ENCODE measurements at regions not wholly inside any gene's neighbourhood (a gene's known extent, or its start where the extent isn't known, plus 50 kb on each side); places are given as distances from the start of the nearest gene placed in this dataset.

- H4K20me1 ChIP-seq (ENCODE audit: insufficient read depth): no peaks in the 10 kb centered on the region
- H3K9ac ChIP-seq: no peak overlapping the region
- no peaks in the 10 kb centered on the region for H3K4me1 ChIP-seq (ENCODE audit: control insufficient read depth in 1 of 2, insufficient read depth in 2 of 2, low read depth in 1 of 2, low read length in 1 of 2)
- CTCF ChIA-PET: no interaction called here
- POLR2A ChIA-PET: no interaction called here
- no peaks in the 10 kb centered on the region for H3K9me2 ChIP-seq
- H3K4me2 ChIP-seq: no peak overlapping the region
- no peak overlapping the region for H3K4me3 ChIP-seq (ENCODE audit: low read depth in 2 of 2, low read length in 1 of 2)
- H3K27me3 ChIP-seq (ENCODE audit: insufficient read depth): no peaks in the 10 kb centered on the region
- no peak for TF ChIP-seq ELF1 (IDR thresholded peaks at IDR 0.05)
- no peak for TF ChIP-seq USF1 (IDR thresholded peaks at IDR 0.05; ENCODE audit: borderline replicate concordance, low read depth)
- no peak for TF ChIP-seq CTCF (IDR thresholded peaks at IDR 0.05)
- no peak for TF ChIP-seq TCF12 (IDR thresholded peaks at IDR 0.05)
- TF ChIP-seq SIN3A (IDR thresholded peaks at IDR 0.05; ENCODE audit: borderline replicate concordance, low read depth, low read length): no peak
- no peak for TF ChIP-seq EZH2phosphoT487 (IDR thresholded peaks at IDR 0.05; ENCODE audit: borderline replicate concordance, low read depth)
- no peak for TF ChIP-seq USF2 (IDR thresholded peaks at IDR 0.05; ENCODE audit: borderline replicate concordance, low read depth, low read length)
- TF ChIP-seq GATA2 (CRISPR knock-in tag; IDR thresholded peaks at IDR 0.05): no peak
- H3F3A ChIP-seq (replicated peaks; ENCODE audit: insufficient read depth): no peaks in the 10 kb centered on the region
- 92% methylated on average over 5 of the region's 5 CpGs for WGBS (ENCODE audit: low lambda C conversion rate)
- no peak overlapping the region for H3K27ac ChIP-seq (ENCODE audit: low read depth in 2 of 2, low read length in 1 of 2)
- H3K36me3 ChIP-seq (replicated peaks in 1 of 2; ENCODE audit: control insufficient read depth in 1 of 2, insufficient read depth in 2 of 2, low read length in 1 of 2): no peaks in the 10 kb centered on the region
- no peak for DNase-seq
- no peaks in the 10 kb centered on the region for H3K9me3 ChIP-seq
- H2AFZ ChIP-seq (ENCODE audit: low read depth): no peak overlapping the region
- H3K79me2 ChIP-seq (ENCODE audit: insufficient read depth): no peaks in the 10 kb centered on the region
Measured at GRCh38 chr14:31960039-31960438, 117.1 kb upstream of the ARHGAP5 start.

- no peaks in the 10 kb centered on the region for H3K27me3 ChIP-seq (ENCODE audit: insufficient read depth)
- no peak overlapping the region for H3K4me3 ChIP-seq (ENCODE audit: low read depth in 2 of 2, low read length in 1 of 2)
- no peaks in the 10 kb centered on the region for H3K9me3 ChIP-seq
- no peaks in the 10 kb centered on the region for H3K36me3 ChIP-seq (replicated peaks in 1 of 2; ENCODE audit: control insufficient read depth in 1 of 2, insufficient read depth in 2 of 2, low read length in 1 of 2)
- no peak for TF ChIP-seq MXI1 (IDR thresholded peaks at IDR 0.05; ENCODE audit: low read depth, low read length)
- no peak for TF ChIP-seq CTCF (IDR thresholded peaks at IDR 0.05)
- TF ChIP-seq CHD2 (IDR thresholded peaks at IDR 0.05; ENCODE audit: low read length, partially characterized antibody): no peak
- TF ChIP-seq POLR2AphosphoS5 (IDR thresholded peaks at IDR 0.05; ENCODE audit: low read depth, low read length): no peak
- TF ChIP-seq TAF1 (IDR thresholded peaks at IDR 0.05; ENCODE audit: borderline replicate concordance, low read depth, low read length): no peak
- TF ChIP-seq EP300 (IDR thresholded peaks at IDR 0.05; ENCODE audit: borderline replicate concordance in 1 of 2, low read depth in 1 of 2, low read length in 1 of 2): no peak
- TF ChIP-seq IRF3 (IDR thresholded peaks at IDR 0.05; ENCODE audit: low read depth, low read length): no peak
- no peaks in the 10 kb centered on the region for H3F3A ChIP-seq (replicated peaks; ENCODE audit: insufficient read depth)
- no peak overlapping the region for H3K4me2 ChIP-seq
- H3K79me2 ChIP-seq (ENCODE audit: insufficient read depth): no peaks in the 10 kb centered on the region
- CTCF ChIA-PET: no interaction called here
- H3K9me2 ChIP-seq: no peaks in the 10 kb centered on the region
- H3K9ac ChIP-seq: no peak overlapping the region
- DNase-seq: no peak
- no peak overlapping the region for H3K27ac ChIP-seq (ENCODE audit: low read depth in 2 of 2, low read length in 1 of 2)
- POLR2A ChIA-PET: no interaction called here
- no peaks in the 10 kb centered on the region for H4K20me1 ChIP-seq (ENCODE audit: insufficient read depth)
- no peaks in the 10 kb centered on the region; a peak in 1 of 4 replicates for H3K4me1 ChIP-seq (ENCODE audit: control insufficient read depth in 1 of 2, insufficient read depth in 2 of 2, low read depth in 1 of 2, low read length in 1 of 2)
- no peak overlapping the region for H2AFZ ChIP-seq (ENCODE audit: low read depth)
- 91% methylated on average over 3 of the region's 3 CpGs for WGBS (ENCODE audit: low lambda C conversion rate)
Measured at GRCh38 chr14:31961896-31962295, 115.2 kb upstream of the ARHGAP5 start.
